ENCODE measurements at regions not wholly inside any gene's neighbourhood (a gene's known extent, or its start where the extent isn't known, plus 50 kb on each side); places are given as distances from the start of the nearest gene placed in this dataset.

DNA sequence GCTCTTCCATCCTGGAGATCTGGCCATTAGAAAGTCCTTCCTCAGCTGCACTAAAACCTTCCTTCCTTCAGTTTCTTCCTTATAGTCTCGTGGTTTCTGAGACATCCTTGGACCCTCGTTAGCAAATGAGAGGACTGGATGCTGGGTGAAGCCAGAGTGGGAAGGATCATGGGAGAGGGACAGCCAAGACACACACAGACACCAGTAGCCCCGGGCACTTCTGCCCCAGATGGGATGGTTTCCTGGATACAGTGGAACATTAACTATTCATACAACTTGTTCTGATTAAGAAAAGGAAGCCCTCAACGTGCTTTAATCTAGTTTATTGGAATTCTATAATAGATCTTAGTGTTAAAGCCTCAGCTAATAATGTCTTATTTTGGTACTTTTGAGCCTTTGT, 125.5 kb downstream of the SEC61B start:
- TF ChIP-seq, protein P1, sequence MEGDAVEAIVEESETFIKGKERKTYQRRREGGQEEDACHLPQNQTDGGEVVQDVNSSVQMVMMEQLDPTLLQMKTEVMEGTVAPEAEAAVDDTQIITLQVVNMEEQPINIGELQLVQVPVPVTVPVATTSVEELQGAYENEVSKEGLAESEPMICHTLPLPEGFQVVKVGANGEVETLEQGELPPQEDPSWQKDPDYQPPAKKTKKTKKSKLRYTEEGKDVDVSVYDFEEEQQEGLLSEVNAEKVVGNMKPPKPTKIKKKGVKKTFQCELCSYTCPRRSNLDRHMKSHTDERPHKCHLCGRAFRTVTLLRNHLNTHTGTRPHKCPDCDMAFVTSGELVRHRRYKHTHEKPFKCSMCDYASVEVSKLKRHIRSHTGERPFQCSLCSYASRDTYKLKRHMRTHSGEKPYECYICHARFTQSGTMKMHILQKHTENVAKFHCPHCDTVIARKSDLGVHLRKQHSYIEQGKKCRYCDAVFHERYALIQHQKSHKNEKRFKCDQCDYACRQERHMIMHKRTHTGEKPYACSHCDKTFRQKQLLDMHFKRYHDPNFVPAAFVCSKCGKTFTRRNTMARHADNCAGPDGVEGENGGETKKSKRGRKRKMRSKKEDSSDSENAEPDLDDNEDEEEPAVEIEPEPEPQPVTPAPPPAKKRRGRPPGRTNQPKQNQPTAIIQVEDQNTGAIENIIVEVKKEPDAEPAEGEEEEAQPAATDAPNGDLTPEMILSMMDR (IDR thresholded peaks at IDR 0.05): no peak
- TF ChIP-seq POLR2A (IDR thresholded peaks at IDR 0.05): no peak
